ENCODE measurements at regions not wholly inside any gene's neighbourhood (a gene's known extent, or its start where the extent isn't known, plus 50 kb on each side); places are given as distances from the start of the nearest gene placed in this dataset.

GRCh38 chr4:140277576-140277975 is 95.9 kb upstream of the SCOC start:
- TF ChIP-seq CTCF (IDR thresholded peaks at IDR 0.05; ENCODE audit: low read depth, low read length), result no peak
- H3K4me3 ChIP-seq (ENCODE audit: low read depth, low read length), result no peak overlapping the region

- H3K4me3 ChIP-seq (ENCODE audit: low read depth, low read length), result no peak overlapping the region
- TF ChIP-seq CTCF (IDR thresholded peaks at IDR 0.05; ENCODE audit: low read depth, low read length), result no peak
Observed at GRCh38 chr4:140271553-140271952, 101.9 kb upstream of the SCOC start.

- TF ChIP-seq CTCF (IDR thresholded peaks at IDR 0.05; ENCODE audit: low read depth, low read length), result no peak
- H3K4me3 ChIP-seq (ENCODE audit: low read depth, low read length), result no peak overlapping the region
Observed at GRCh38 chr4:140269369-140269768, 104.1 kb upstream of the SCOC start.

GRCh38 chr4:140268186-140268841 is 105.1 kb upstream of the SCOC start:
- H3K4me3 ChIP-seq (ENCODE audit: low read depth, low read length), result no peak overlapping the region
- TF ChIP-seq CTCF (IDR thresholded peaks at IDR 0.05; ENCODE audit: low read depth, low read length), result no peak

- no peak overlapping the region for H3K4me3 ChIP-seq (ENCODE audit: low read depth, low read length)
- TF ChIP-seq CTCF (IDR thresholded peaks at IDR 0.05; ENCODE audit: low read depth, low read length), result no peak
Observed at GRCh38 chr4:140267576-140267975, 105.9 kb upstream of the SCOC start.

GRCh38 chr4:140266958-140267568 is 106.4 kb upstream of the SCOC start:
- TF ChIP-seq CTCF (IDR thresholded peaks at IDR 0.05; ENCODE audit: low read depth, low read length), result no peak
- no peak overlapping the region for H3K4me3 ChIP-seq (ENCODE audit: low read depth, low read length)

GRCh38 chr4:140260227-140260626 is 106.2 kb upstream of the MAML3 start:
- H3K4me3 ChIP-seq (ENCODE audit: low read depth, low read length), result no peak overlapping the region
- no peak for TF ChIP-seq CTCF (IDR thresholded peaks at IDR 0.05; ENCODE audit: low read depth, low read length)
